ENCODE measurements at regions not wholly inside any gene's neighbourhood (a gene's known extent, or its start where the extent isn't known, plus 50 kb on each side); places are given as distances from the start of the nearest gene placed in this dataset.

GRCh38 chr15:97884513-97885131, 75.9 kb upstream of the ARRDC4 start:
- no peaks in the 10 kb centered on the region for H3K4me1 ChIP-seq (ENCODE audit: insufficient read depth, low read length)
- H3K27ac ChIP-seq (ENCODE audit: extremely low read length, insufficient read depth, low read length), result no peak overlapping the region
- DNase-seq (ENCODE audit: low spot score) (no peak), FAIRE-seq (no peak), ATAC-seq (no peak)
- H4K20me1 ChIP-seq (ENCODE audit: insufficient read depth, low read length), result no peaks in the 10 kb centered on the region
- H3K9ac ChIP-seq (ENCODE audit: insufficient read depth, low read depth, low read length), result no peak overlapping the region
- in situ Hi-C loops (cut with HindIII; ENCODE audit: extremely low pct_ligation_motif_present, low pct_unique_long_range_greater_than_20kb), result no loop called here
- no peak overlapping the region for H2AFZ ChIP-seq (ENCODE audit: low read length)
- no peaks in the 10 kb centered on the region for H3K9me3 ChIP-seq (ENCODE audit: low read length)
- no peak overlapping the region for H3K4me2 ChIP-seq (ENCODE audit: low read depth, low read length)
- 2% methylated on average over 3 of the region's 3 CpGs for WGBS (ENCODE audit: low lambda C conversion rate)
- ChIA-PET POLR2A (no interaction called here), CTCF (ENCODE audit: low intra/inter-chr PET ratio, low total read pairs) (no interaction called here)
- H3K4me3 ChIP-seq (replicated peaks in 1 of 3; ENCODE audit: insufficient read depth in 1 of 3, low read depth in 2 of 3, low read length in 3 of 3), result no peak overlapping the region
- no TSS peak for BruUV-seq (replicated peaks)
- intact Hi-C loops (cut with micrococcal nuclease; ENCODE audit: unreplicated experiment), result no loop called here
- H3K36me3 ChIP-seq (replicated peaks in 1 of 2; ENCODE audit: control insufficient read depth in 1 of 2, insufficient read depth in 2 of 2, low read length in 2 of 2), result no peaks in the 10 kb centered on the region
- H3K27me3 ChIP-seq (ENCODE audit: control insufficient read depth in 1 of 2, insufficient read depth in 2 of 2, low read length in 2 of 2), result no peaks in the 10 kb centered on the region
- TF ChIP-seq MAF1 (CRISPR knock-in tag; IDR thresholded peaks at IDR 0.05; ENCODE audit: borderline replicate concordance) (no peak), KMT2B (CRISPR knock-in tag; IDR thresholded peaks at IDR 0.05) (no peak), MBD4 (IDR thresholded peaks at IDR 0.05; ENCODE audit: borderline replicate concordance, low read length) (no peak), SP5 (CRISPR knock-in tag; IDR thresholded peaks at IDR 0.05; ENCODE audit: borderline replicate concordance, low read depth) (no peak), ZNF639 (CRISPR knock-in tag; conservative IDR thresholded peaks at IDR 0.05) (no peak)
- no peaks in the 10 kb centered on the region for H3K79me2 ChIP-seq (ENCODE audit: insufficient read depth, low read length)

- H3K9me3 ChIP-seq (ENCODE audit: low read length), result no peaks in the 10 kb centered on the region
- H3K27me3 ChIP-seq (ENCODE audit: control insufficient read depth in 1 of 2, insufficient read depth in 2 of 2, low read length in 2 of 2), result no peaks in the 10 kb centered on the region; a peak in 1 of 5 replicates
- POLR2A ChIA-PET, result no interaction called here
- H3K4me3 ChIP-seq (replicated peaks in 1 of 3; ENCODE audit: insufficient read depth in 1 of 3, low read depth in 2 of 3, low read length in 3 of 3), result no peak overlapping the region
- CTCF ChIA-PET (ENCODE audit: low intra/inter-chr PET ratio, low total read pairs), result no interaction called here
- 0% methylated on average over 1 of the region's 1 CpG for WGBS (ENCODE audit: low lambda C conversion rate)
- DNase-seq (ENCODE audit: low spot score) (no peak), ATAC-seq (no peak), FAIRE-seq (no peak)
- intact Hi-C loops (cut with micrococcal nuclease; ENCODE audit: unreplicated experiment) (no loop called here), in situ Hi-C loops (cut with HindIII; ENCODE audit: extremely low pct_ligation_motif_present, low pct_unique_long_range_greater_than_20kb) (no loop called here)
- no peak overlapping the region for H3K9ac ChIP-seq (ENCODE audit: insufficient read depth, low read depth, low read length)
- no peaks in the 10 kb centered on the region for H3K36me3 ChIP-seq (replicated peaks in 1 of 2; ENCODE audit: control insufficient read depth in 1 of 2, insufficient read depth in 2 of 2, low read length in 2 of 2)
- H2AFZ ChIP-seq (ENCODE audit: low read length), result no peak overlapping the region
- no peaks in the 10 kb centered on the region for H4K20me1 ChIP-seq (ENCODE audit: insufficient read depth, low read length)
- no peak overlapping the region for H3K27ac ChIP-seq (ENCODE audit: extremely low read length, insufficient read depth, low read length)
- H3K79me2 ChIP-seq (ENCODE audit: insufficient read depth, low read length), result no peaks in the 10 kb centered on the region
- BruUV-seq (replicated peaks), result no TSS peak
- H3K4me1 ChIP-seq (ENCODE audit: insufficient read depth, low read length), result no peaks in the 10 kb centered on the region
- H3K4me2 ChIP-seq (ENCODE audit: low read depth, low read length), result no peak overlapping the region
- TF ChIP-seq ZNF749 (CRISPR knock-in tag; IDR thresholded peaks at IDR 0.05; ENCODE audit: borderline replicate concordance) (no peak), ZNF567 (CRISPR knock-in tag; IDR thresholded peaks at IDR 0.05; ENCODE audit: borderline replicate concordance) (no peak), ZNF788 (CRISPR knock-in tag; IDR thresholded peaks at IDR 0.05; ENCODE audit: borderline replicate concordance) (no peak), ZNF572 (CRISPR knock-in tag; IDR thresholded peaks at IDR 0.05) (no peak), NCOA5 (CRISPR knock-in tag; IDR thresholded peaks at IDR 0.05) (no peak), DZIP1 (CRISPR knock-in tag; IDR thresholded peaks at IDR 0.05) (no peak), ZFP62 (CRISPR knock-in tag; IDR thresholded peaks at IDR 0.05) (no peak), CSRNP2 (CRISPR knock-in tag; conservative IDR thresholded peaks at IDR 0.05; ENCODE audit: low read depth) (no peak)
These were observed 70.2 kb upstream of the ARRDC4 start for GRCh38 chr15:97890307-97890706.

All from HepG2 (cell line).